ENCODE measurements at regions not wholly inside any gene's neighbourhood (a gene's known extent, or its start where the extent isn't known, plus 50 kb on each side); places are given as distances from the start of the nearest gene placed in this dataset.
"Not testable (repeated sequence)": the region's sequence is repeated elsewhere in the genome, so short reads cannot be mapped to it uniquely, and the experiment has no call there.

- Histone ChIP-seq H2AFZ (ENCODE audit: low read length) (no peak overlapping the region), H3K9ac (ENCODE audit: low read depth, low read length, poor library complexity, severe bottlenecking) (no peak overlapping the region), H3K4me1 (ENCODE audit: insufficient read depth, low read length, poor library complexity, severe bottlenecking) (no peaks in the 10 kb centered on the region), H3K36me3 (ENCODE audit: insufficient read depth, low read length) (no peaks in the 10 kb centered on the region), H3K27me3 (ENCODE audit: insufficient read depth, low read length, poor library complexity, severe bottlenecking) (no peaks in the 10 kb centered on the region), H3K4me3 (ENCODE audit: low read length, poor library complexity, severe bottlenecking) (no peak overlapping the region), H3K79me2 (ENCODE audit: insufficient read depth, low read length) (no peaks in the 10 kb centered on the region), H3K4me2 (ENCODE audit: low read depth, low read length, poor library complexity, severe bottlenecking) (no peak overlapping the region), H3F3A (ENCODE audit: low read depth) (no peaks in the 10 kb centered on the region), H4K20me1 (ENCODE audit: insufficient read depth, low read length, poor library complexity, severe bottlenecking) (no peaks in the 10 kb centered on the region), H3K9me3 (ENCODE audit: insufficient read depth, low read depth, low read length) (no peaks in the 10 kb centered on the region), H3K9me2 (replicated peaks; ENCODE audit: low read depth, low read length) (no peaks in the 10 kb centered on the region)
- TF ChIP-seq EZH2phosphoT487 (IDR thresholded peaks at IDR 0.05; ENCODE audit: borderline replicate concordance) (no peak), CTCF (conservative IDR thresholded peaks at IDR 0.05; ENCODE audit: low read length) (no peak)
Observed at GRCh38 chr2:208722731-208723130, 316.1 kb downstream of the PTH2R start.

GRCh38 chr2:208725280-208725679 lies 318.7 kb downstream of the PTH2R start:
- no peaks in the 10 kb centered on the region for H3K27me3 ChIP-seq (ENCODE audit: insufficient read depth, low read length, poor library complexity, severe bottlenecking)

GRCh38 chr2:208726242-208726641 lies 319.6 kb downstream of the PTH2R start:
- Histone ChIP-seq H3K79me2 (ENCODE audit: insufficient read depth, low read length) (no peaks in the 10 kb centered on the region), H2AFZ (ENCODE audit: low read length) (no peak overlapping the region), H3K9ac (ENCODE audit: low read depth, low read length, poor library complexity, severe bottlenecking) (no peak overlapping the region), H3K4me1 (ENCODE audit: insufficient read depth, low read length, poor library complexity, severe bottlenecking) (no peaks in the 10 kb centered on the region), H3K4me3 (ENCODE audit: low read length, poor library complexity, severe bottlenecking) (no peak overlapping the region), H3K4me2 (ENCODE audit: low read depth, low read length, poor library complexity, severe bottlenecking) (no peak overlapping the region), H3K36me3 (ENCODE audit: insufficient read depth, low read length) (no peaks in the 10 kb centered on the region), H3F3A (ENCODE audit: low read depth) (no peaks in the 10 kb centered on the region), H3K9me3 (ENCODE audit: insufficient read depth, low read depth, low read length) (no peaks in the 10 kb centered on the region), H3K27me3 (ENCODE audit: insufficient read depth, low read length, poor library complexity, severe bottlenecking) (no peaks in the 10 kb centered on the region), H4K20me1 (ENCODE audit: insufficient read depth, low read length, poor library complexity, severe bottlenecking) (no peaks in the 10 kb centered on the region), H3K9me2 (replicated peaks; ENCODE audit: low read depth, low read length) (no peaks in the 10 kb centered on the region)
- TF ChIP-seq EZH2phosphoT487 (IDR thresholded peaks at IDR 0.05; ENCODE audit: borderline replicate concordance) (no peak), CTCF (conservative IDR thresholded peaks at IDR 0.05; ENCODE audit: low read length) (no peak)

More at GRCh38 chr2:208725280-208725679, 318.7 kb downstream of the PTH2R start:
- Histone ChIP-seq H3K79me2 (ENCODE audit: insufficient read depth, low read length) (no peaks in the 10 kb centered on the region), H3K9me2 (replicated peaks; ENCODE audit: low read depth, low read length) (no peaks in the 10 kb centered on the region), H2AFZ (ENCODE audit: low read length) (no peak overlapping the region), H3F3A (ENCODE audit: low read depth) (no peaks in the 10 kb centered on the region), H3K36me3 (ENCODE audit: insufficient read depth, low read length) (no peaks in the 10 kb centered on the region), H3K4me3 (ENCODE audit: low read length, poor library complexity, severe bottlenecking) (no peak overlapping the region), H4K20me1 (ENCODE audit: insufficient read depth, low read length, poor library complexity, severe bottlenecking) (no peaks in the 10 kb centered on the region), H3K4me2 (ENCODE audit: low read depth, low read length, poor library complexity, severe bottlenecking) (no peak overlapping the region), H3K4me1 (ENCODE audit: insufficient read depth, low read length, poor library complexity, severe bottlenecking) (no peaks in the 10 kb centered on the region), H3K9ac (ENCODE audit: low read depth, low read length, poor library complexity, severe bottlenecking) (no peak overlapping the region), H3K9me3 (ENCODE audit: insufficient read depth, low read depth, low read length) (no peaks in the 10 kb centered on the region)
- TF ChIP-seq CTCF (conservative IDR thresholded peaks at IDR 0.05; ENCODE audit: low read length), result no peak
- TF ChIP-seq EZH2phosphoT487 (IDR thresholded peaks at IDR 0.05; ENCODE audit: borderline replicate concordance), result no peak

- not testable (repeated sequence) for H3K9me2 ChIP-seq (replicated peaks; ENCODE audit: low read depth, low read length); H3K79me2 ChIP-seq (ENCODE audit: insufficient read depth, low read length); H3K36me3 ChIP-seq (ENCODE audit: insufficient read depth, low read length); H3K4me1 ChIP-seq (ENCODE audit: insufficient read depth, low read length, poor library complexity, severe bottlenecking); H2AFZ ChIP-seq (ENCODE audit: low read length); H3K4me3 ChIP-seq (ENCODE audit: low read length, poor library complexity, severe bottlenecking); H3K9me3 ChIP-seq (ENCODE audit: insufficient read depth, low read depth, low read length); H3K9ac ChIP-seq (ENCODE audit: low read depth, low read length, poor library complexity, severe bottlenecking); H3F3A ChIP-seq (ENCODE audit: low read depth); H3K4me2 ChIP-seq (ENCODE audit: low read depth, low read length, poor library complexity, severe bottlenecking); H4K20me1 ChIP-seq (ENCODE audit: insufficient read depth, low read length, poor library complexity, severe bottlenecking); H3K27me3 ChIP-seq (ENCODE audit: insufficient read depth, low read length, poor library complexity, severe bottlenecking)
Observed at GRCh38 chr2:208751663-208752415, 345.2 kb downstream of the PTH2R start.

Measured in Loucy (cell line).